IMR-90 (cell line): ENCODE measurements at regions not wholly inside any gene's neighbourhood (a gene's known extent, or its start where the extent isn't known, plus 50 kb on each side); places are given as distances from the start of the nearest gene placed in this dataset.

Experiments
- ATAC-seq: fragments of 200-7000 bp; cut with Tn5 transposase; 2 replicates; pipeline ENCODE4 v1.9.1; 2020; ENCODE audit warnings: low read depth, mild to moderate bottlenecking, moderate library complexity
- BruUV-seq: library from RNA; stranded (reverse); fragments of 400-500 nt; replicated peaks from 2 replicates; lab custom pipeline; 2021; lab: Mats Ljungman, UMichigan
- CTCF ChIA-PET: fragments of 300-600 bp; formaldehyde crosslinking; extraction: SDS; loops from one replicate; lab custom pipeline; 2021; ENCODE audit warnings: antibody characterized with exemption; lab: Yijun Ruan, JAX
- POLR2A ChIA-PET: fragments of 300-600 bp; sonication (Branson Sonifier 250); formaldehyde crosslinking; loops from one replicate; lab custom pipeline; 2022; ENCODE audit warnings: antibody characterized with exemption; ENCODE audit not compliant: unreplicated experiment; lab: Charles Lee
- DNase-seq: peaks from one replicate; pipeline ENCODE4 v3.0.0; 2013
- H2AFZ ChIP-seq: replicated peaks from 2 replicates; pipeline ENCODE3; 2013; ENCODE audit warnings: low read length, mild to moderate bottlenecking; ENCODE audit not compliant: poor library complexity
- H2AK5ac ChIP-seq: 2 replicates; pipeline ENCODE4 v1.6.1; 2013; ENCODE audit warnings: low read depth, low read length, inconsistent platforms
- H2AK9ac ChIP-seq: replicated peaks from 2 replicates; pipeline ENCODE3; 2013; ENCODE audit warnings: mild to moderate bottlenecking, low read depth, low read length, moderate library complexity; ENCODE audit not compliant: poor library complexity
- H2BK120ac ChIP-seq: 2 replicates; pipeline ENCODE4 v1.6.1; 2013; ENCODE audit warnings: low read depth, low read length, inconsistent platforms
- H2BK15ac ChIP-seq: 3 replicates; pipeline ENCODE4 v1.6.1; 2013; ENCODE audit warnings: low read depth, low read length, inconsistent platforms
- H2BK20ac ChIP-seq: 2 replicates; pipeline ENCODE4 v1.6.1; 2013; ENCODE audit warnings: low read depth, mild to moderate bottlenecking, inconsistent platforms, low read length, moderate library complexity
- H2BK5ac ChIP-seq: 2 replicates; pipeline ENCODE4 v1.6.1; 2013; ENCODE audit warnings: mild to moderate bottlenecking, low read depth, low read length, inconsistent platforms; ENCODE audit not compliant: poor library complexity, severe bottlenecking
- H3K14ac ChIP-seq: replicated peaks from 2 replicates; pipeline ENCODE4 v1.6.1; 2013; ENCODE audit warnings: low read depth, low read length, inconsistent platforms
- H3K18ac ChIP-seq: 2 replicates; pipeline ENCODE4 v1.6.1; 2013; ENCODE audit warnings: low read depth, low read length, control low read depth
- H3K23ac ChIP-seq: 2 replicates; pipeline ENCODE4 v1.6.1; 2013; ENCODE audit warnings: low read depth, low read length, inconsistent platforms
- H3K27ac ChIP-seq: 2 replicates; pipeline ENCODE4 v1.5.1; 2013; ENCODE audit warnings: mild to moderate bottlenecking, control low read depth, low read length; ENCODE audit not compliant: insufficient read depth
- H3K27me3 ChIP-seq: 2 replicates; pipeline ENCODE4 v1.6.1; 2013; ENCODE audit warnings: low read length; ENCODE audit not compliant: control insufficient read depth, insufficient read depth
- H3K36me3 ChIP-seq: 2 replicates; pipeline ENCODE4 v1.6.1; 2013; ENCODE audit warnings: low read length, mixed read lengths; ENCODE audit not compliant: control insufficient read depth, insufficient read depth
- H3K4ac ChIP-seq: 2 replicates; pipeline ENCODE4 v1.6.1; 2013; ENCODE audit warnings: low read depth, low read length, inconsistent platforms
- H3K4me1 ChIP-seq: 2 replicates; pipeline ENCODE4 v1.6.1; 2013; ENCODE audit warnings: low read length, mixed read lengths; ENCODE audit not compliant: control insufficient read depth, insufficient read depth
- H3K4me2 ChIP-seq: 2 replicates; pipeline ENCODE4 v1.6.1; 2013; ENCODE audit warnings: low read depth, mild to moderate bottlenecking, control low read depth, low read length, moderate library complexity
- H3K4me3 ChIP-seq: 2 replicates; pipeline ENCODE4 v1.5.1; 2013; ENCODE audit warnings: low read depth, mild to moderate bottlenecking, control low read depth, low read length, moderate library complexity; ENCODE audit not compliant: insufficient read depth
- H3K56ac ChIP-seq: 2 replicates; pipeline ENCODE4 v1.6.1; 2013; ENCODE audit warnings: low read length, inconsistent platforms; ENCODE audit not compliant: insufficient read depth; ENCODE audit errors: extremely low read depth
- H3K79me1 ChIP-seq, 2 experiments: 2 replicates each; pipeline ENCODE4 v1.6.1; 2013; ENCODE audit warnings: low read length in 2 of 2, inconsistent platforms in 1 of 2, low read depth in 1 of 2
- H3K9ac ChIP-seq: 2 replicates; pipeline ENCODE4 v1.6.1; 2013; ENCODE audit warnings: low read depth, low read length, control low read depth
- H3K9me1 ChIP-seq: 2 replicates; pipeline ENCODE4 v1.6.1; 2013; ENCODE audit warnings: low read length, inconsistent platforms; ENCODE audit not compliant: insufficient read depth
- H3K9me3 ChIP-seq: 2 replicates; pipeline ENCODE4 v1.6.1; 2013; ENCODE audit warnings: low read length; ENCODE audit not compliant: control insufficient read depth, insufficient read depth
- H4K20me1 ChIP-seq: 2 replicates; pipeline ENCODE4 v1.6.1; 2013; ENCODE audit warnings: low read length, inconsistent platforms; ENCODE audit not compliant: insufficient read depth
- H4K5ac ChIP-seq: 2 replicates; pipeline ENCODE4 v1.6.1; 2013; ENCODE audit warnings: mild to moderate bottlenecking, low read depth, low read length, control low read depth
- H4K8ac ChIP-seq, 2 experiments: 2 replicates each; pipeline ENCODE4 v1.6.1; 2013; ENCODE audit warnings: low read depth in 2 of 2, low read length in 2 of 2, control low read depth in 1 of 2, inconsistent platforms in 1 of 2
- H4K91ac ChIP-seq: 2 replicates; pipeline ENCODE4 v1.6.1; 2013; ENCODE audit warnings: low read depth, low read length, inconsistent platforms; ENCODE audit not compliant: insufficient read depth
- CHD1 ChIP-seq: IDR thresholded peaks from 2 replicates; pipeline ENCODE4 v1.6.1; 2012; ENCODE audit warnings: low read depth, low read length, improper control_type of control experiment
- FOS ChIP-seq: fragments of 150-350 bp; IDR thresholded peaks from 2 replicates; pipeline ENCODE4 v1.6.1; 2016; ENCODE audit warnings: low read depth, low read length
- NFE2L2 ChIP-seq: fragments of 150-350 bp; IDR thresholded peaks from 2 replicates; pipeline ENCODE4 v1.6.1; 2016; ENCODE audit warnings: low read depth, mild to moderate bottlenecking, low read length
- SMC3 ChIP-seq: fragments of 150-350 bp; IDR thresholded peaks from 2 replicates; pipeline ENCODE4 v1.6.1; 2016; ENCODE audit warnings: low read depth, mild to moderate bottlenecking, antibody characterized with exemption, low read length, moderate library complexity
- WGBS, 2 experiments: methylation state at CpG; one replicate each; pipeline versions ENCODE4 v1.1.5 to v1.1.7; 2013; ENCODE audit warnings: missing lambda C conversion rate in 2 of 2; ENCODE audit not compliant: insufficient read length in 1 of 2; ENCODE audit errors: extremely low coverage in 2 of 2; 5-methylcytosine and 5-hydroxymethylcytosine counted together
- dilution Hi-C: fragments of 300-500 bp; cut with HindIII; formaldehyde crosslinking; loops from one replicate; pipeline ENCODE4 v1.14.3; 2018; ENCODE audit warnings: low sequenced_read_pairs; ENCODE audit not compliant: unreplicated experiment
- in situ Hi-C: fragments of 300-500 bp; cut with MboI; formaldehyde crosslinking; loops from 3 replicates; pipeline ENCODE4 v1.14.3; 2019; ENCODE audit warnings: low sequenced_read_pairs, inconsistent platforms, mixed read lengths
- intact Hi-C: fragments of 100-400 bp; cut with micrococcal nuclease; formaldehyde crosslinking; loops from 2 replicates; pipeline ENCODE4 v1.10.0; 2022

GRCh38 chr12:60349232-60349978 lies 753.6 kb downstream of the SLC16A7 start:
- Histone ChIP-seq H4K20me1 (no peaks in the 10 kb centered on the region), H2AK5ac (no peak overlapping the region), H3K56ac (no peak overlapping the region), H3K27ac (no peak overlapping the region), H3K4ac (no peak overlapping the region), H4K8ac (no peak overlapping the region), H2BK120ac (no peak overlapping the region), H3K14ac (no peak overlapping the region), H3K4me3 (no peak overlapping the region), H3K4me2 (no peak overlapping the region), H3K18ac (no peak overlapping the region), H3K4me1 (no peaks in the 10 kb centered on the region), H2BK15ac (no peak overlapping the region), H2BK5ac (no peak overlapping the region), H2AK9ac (no peak overlapping the region), H4K91ac (no peak overlapping the region), H3K9me3 (no peaks in the 10 kb centered on the region), H3K9me1 (no peaks in the 10 kb centered on the region), H2BK20ac (no peak overlapping the region), H4K5ac (no peak overlapping the region), H3K9ac (no peak overlapping the region), H3K79me1 (no peaks in the 10 kb centered on the region), H3K23ac (no peak overlapping the region), H3K27me3 (no peaks in the 10 kb centered on the region), H2AFZ (no peak overlapping the region), H3K36me3 (no peaks in the 10 kb centered on the region)
- ATAC-seq (no peak), DNase-seq (no peak)
- in situ Hi-C loops: no loop called here
- dilution Hi-C loops: no loop called here
- intact Hi-C loops: no loop called here
- ChIA-PET POLR2A (no interaction called here), CTCF (no interaction called here)
- no CpG with 5 or more reads among the region's 3 CpGs for WGBS, 2 experiments
- TF ChIP-seq FOS (no peak), CHD1 (no peak), SMC3 (no peak), NFE2L2 (no peak)
- BruUV-seq: no TSS peak
